Pancreas (tissue), 10 donors: ENCODE measurements at regions not wholly inside any gene's neighbourhood (a gene's known extent, or its start where the extent isn't known, plus 50 kb on each side); places are given as distances from the start of the nearest gene placed in this dataset.

Source experiments
- ATAC-seq, 4 donors: fragments of 200-7000 bp; cut with Tn5 transposase; one replicate each; pipeline versions ENCODE4 v1.8.0 to v1.9.1; 2020; ENCODE audit warnings: mild to moderate bottlenecking in 4 of 4, moderate library complexity in 4 of 4
- DNase-seq, 6 donors: peaks; one replicate each; pipeline ENCODE4 v3.0.0-alpha.2; 2020
- FAIRE-seq: peaks from 2 replicates; lab custom pipeline; 2012; peaks lifted over from hg19 to GRCh38; lab: Jason Lieb, UNC
- H3K27ac ChIP-seq, 4 donors: fragments of 200-600 bp; sonication (generic); 1 replicate in 3 of 4; 2 replicates in 1 of 4; pipeline versions ENCODE4 v1.5.0 to v1.8.0; 2020
- H3K27me3 ChIP-seq, 4 donors: fragments of 200-600 bp; one replicate each; pipeline ENCODE4 v1.8.0; 2021
- H3K36me3 ChIP-seq, 3 donors: fragments of 200-600 bp; sonication (generic) in 1 of 3; one replicate each; pipeline versions ENCODE4 v1.5.0 to v1.8.0; 2020 to 2021
- H3K4me1 ChIP-seq, 3 donors: fragments of 200-600 bp; one replicate each; pipeline ENCODE4 v1.8.0; 2021
- H3K4me3 ChIP-seq, 4 donors: fragments of 200-600 bp; sonication (generic) in 2 of 4; one replicate each; pipeline versions ENCODE4 v1.5.0 to v1.8.0; 2020 to 2021
- H3K9me3 ChIP-seq, 4 donors: fragments of 200-600 bp; one replicate each; pipeline ENCODE4 v1.8.0; 2021
- WGBS, 2 donors: extraction: QIAGEN DNeasy Blood & Tissue Kit; methylation state at CpG; one replicate each; pipeline ENCODE4 v1.1.7; 2013; 5-methylcytosine and 5-hydroxymethylcytosine counted together
- intact Hi-C, 3 donors: fragments of 100-400 bp; cut with DNase I; formaldehyde crosslinking; loops; one replicate each; pipeline versions ENCODE4 v1.11.1 to v1.14.2; 2022
- TF ChIP-seq, protein P1 (sequence below), 4 donors: fragments of 200-600 bp; sonication (generic) in 3 of 4; IDR thresholded peaks; one replicate each; pipeline versions ENCODE4 v1.5.0 to v1.8.0; 2021; ENCODE audit warnings: antibody characterized with exemption in 4 of 4
- donor health status: healthy with polysubstance abuse.
- donor health status: DM: no; HTN: no; CAD: no; lungs with moderate emphysema.
- donor health status: DM: no; HTN: no; CAD: no.
- donor health status: control.
- donor health status: control.
- donor health status: Bipolar disorder and iron deficiency.
- donor health status: DM: yes; HTN: yes; CAD: no.
- donor health status: DM: no; HTN: no; CAD: no.
- donor health status: DM: no; HTN: no; CAD: no.
- donor health status: DM: yes; HTN: yes; CAD: no.

DNA sequence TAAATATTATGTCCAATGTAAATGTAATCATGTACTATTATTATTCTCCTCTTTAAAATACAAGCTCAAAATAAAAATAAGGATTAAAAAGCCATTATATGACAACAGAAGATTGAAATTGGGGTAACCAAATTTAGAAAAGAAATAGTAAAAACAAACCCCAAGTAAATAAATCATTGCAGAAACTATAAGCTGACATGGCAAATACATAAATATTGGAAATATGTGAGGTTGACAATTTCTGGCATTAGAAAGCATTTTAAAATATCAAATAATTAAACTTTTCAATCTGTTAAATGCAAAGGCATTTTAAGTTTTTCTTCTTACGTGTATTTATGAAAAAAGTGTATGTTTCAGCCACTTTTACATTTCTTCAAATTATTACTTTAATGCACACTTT is 394.7 kb upstream of the DACH1 start:
- Histone ChIP-seq H3K4me3 (no peak overlapping the region), H3K9me3 (no peaks in the 10 kb centered on the region), H3K36me3 (no peaks in the 10 kb centered on the region), H3K27ac (no peak overlapping the region), H3K27me3 (no peaks in the 10 kb centered on the region), H3K4me1 (no peaks in the 10 kb centered on the region)
- DNase-seq (no peak), ATAC-seq (no peak), FAIRE-seq (no peak)
- 80 to 86% methylated on average over 1 of the region's 1 CpG for WGBS, 2 donors
- TF ChIP-seq, protein P1, sequence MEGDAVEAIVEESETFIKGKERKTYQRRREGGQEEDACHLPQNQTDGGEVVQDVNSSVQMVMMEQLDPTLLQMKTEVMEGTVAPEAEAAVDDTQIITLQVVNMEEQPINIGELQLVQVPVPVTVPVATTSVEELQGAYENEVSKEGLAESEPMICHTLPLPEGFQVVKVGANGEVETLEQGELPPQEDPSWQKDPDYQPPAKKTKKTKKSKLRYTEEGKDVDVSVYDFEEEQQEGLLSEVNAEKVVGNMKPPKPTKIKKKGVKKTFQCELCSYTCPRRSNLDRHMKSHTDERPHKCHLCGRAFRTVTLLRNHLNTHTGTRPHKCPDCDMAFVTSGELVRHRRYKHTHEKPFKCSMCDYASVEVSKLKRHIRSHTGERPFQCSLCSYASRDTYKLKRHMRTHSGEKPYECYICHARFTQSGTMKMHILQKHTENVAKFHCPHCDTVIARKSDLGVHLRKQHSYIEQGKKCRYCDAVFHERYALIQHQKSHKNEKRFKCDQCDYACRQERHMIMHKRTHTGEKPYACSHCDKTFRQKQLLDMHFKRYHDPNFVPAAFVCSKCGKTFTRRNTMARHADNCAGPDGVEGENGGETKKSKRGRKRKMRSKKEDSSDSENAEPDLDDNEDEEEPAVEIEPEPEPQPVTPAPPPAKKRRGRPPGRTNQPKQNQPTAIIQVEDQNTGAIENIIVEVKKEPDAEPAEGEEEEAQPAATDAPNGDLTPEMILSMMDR (IDR thresholded peaks at IDR 0.05) = no peak
- intact Hi-C loops = no loop called here

DNA sequence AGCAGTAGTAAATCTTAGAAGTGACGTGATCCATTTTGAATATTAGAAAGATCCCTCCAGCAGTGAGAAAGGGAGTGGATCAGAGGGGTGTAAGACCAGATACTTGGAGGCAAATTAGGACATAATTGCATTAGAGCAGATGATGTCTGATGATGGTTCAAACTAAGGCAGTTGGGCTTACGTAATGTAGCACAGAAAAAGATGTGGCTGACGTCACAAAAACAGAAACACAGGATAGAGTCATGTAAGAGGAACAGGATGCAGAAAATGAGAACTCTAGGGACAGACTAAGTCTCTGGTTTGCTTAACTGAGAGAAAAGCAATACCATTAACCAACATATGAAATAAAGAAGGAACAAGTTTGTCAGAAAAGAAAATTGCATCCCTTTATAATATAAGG is 392.5 kb upstream of the DACH1 start:
- WGBS, 2 donors = 37 to 44% methylated on average over 3 of the region's 3 CpGs
- DNase-seq = no peak
- no peaks in the 10 kb centered on the region for H3K36me3 ChIP-seq
- H3K4me1 ChIP-seq = no peaks in the 10 kb centered on the region
- TF ChIP-seq, protein P1 (IDR thresholded peaks at IDR 0.05) = no peak
- H3K27ac ChIP-seq = no peak overlapping the region
- no peaks in the 10 kb centered on the region for H3K27me3 ChIP-seq
- intact Hi-C loops = no loop called here
- ATAC-seq = no peak
- no peak overlapping the region for H3K4me3 ChIP-seq
- H3K9me3 ChIP-seq = no peaks in the 10 kb centered on the region
- FAIRE-seq = no peak

DNA sequence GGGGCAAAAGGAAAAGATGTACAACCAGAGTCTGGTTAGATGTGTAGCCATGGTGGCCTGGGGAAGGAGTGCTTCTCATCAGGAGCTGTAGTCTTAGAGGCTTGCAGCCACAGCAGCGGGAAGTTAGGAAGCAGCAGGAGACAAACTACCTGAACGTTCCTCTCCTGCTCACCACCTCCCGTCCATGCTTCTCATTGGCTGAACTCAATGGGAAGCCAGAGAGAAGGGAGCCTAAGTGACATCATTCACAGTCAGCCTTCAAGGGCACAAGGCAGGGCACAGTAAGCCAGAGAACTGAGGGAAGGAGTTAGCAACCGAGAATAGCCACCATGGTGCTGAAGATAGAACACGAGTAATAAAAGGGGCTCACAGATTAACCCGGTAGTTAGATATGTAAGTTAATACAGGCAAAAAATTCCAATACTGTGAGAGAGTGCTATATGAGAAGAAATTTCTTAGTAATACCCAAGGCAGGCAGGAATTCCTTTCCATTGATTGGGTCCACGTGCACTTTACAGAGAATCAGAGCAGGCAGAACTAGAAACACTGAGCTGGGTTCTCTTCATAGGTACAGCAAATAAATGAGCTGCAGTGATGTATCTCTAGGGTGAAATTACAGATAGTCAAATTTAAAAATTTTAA is 391.5 kb upstream of the DACH1 start:
- Histone ChIP-seq H3K4me1 (no peaks in the 10 kb centered on the region), H3K27ac (no peak overlapping the region), H3K36me3 (no peaks in the 10 kb centered on the region), H3K27me3 (no peaks in the 10 kb centered on the region), H3K9me3 (no peaks in the 10 kb centered on the region), H3K4me3 (no peak overlapping the region)
- intact Hi-C loops = no loop called here
- no peak for FAIRE-seq
- ATAC-seq = no peak
- WGBS, 2 donors = 59 to 60% methylated on average over 7 of the region's 7 CpGs
- TF ChIP-seq, protein P1 (IDR thresholded peaks at IDR 0.05) = no peak
- DNase-seq = no peak

DNA sequence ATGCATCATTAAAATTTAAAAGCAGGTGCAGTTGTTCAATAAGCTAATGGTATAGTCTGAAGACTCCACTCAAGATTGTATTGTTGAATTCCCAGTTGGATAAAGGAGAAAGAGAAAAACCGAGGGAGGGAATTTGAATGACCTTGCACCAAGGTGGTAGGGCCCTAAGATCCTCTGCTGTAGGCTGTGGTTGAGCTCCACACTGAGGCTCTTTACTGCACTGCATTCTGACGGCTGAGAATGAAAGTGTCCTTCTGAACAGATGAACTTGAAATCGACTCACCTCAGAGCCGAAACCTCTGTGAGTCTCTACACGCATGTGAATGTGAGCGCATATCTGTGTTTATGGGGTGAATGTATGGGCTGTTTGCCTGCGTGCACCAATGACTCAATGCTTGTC is 388.9 kb upstream of the DACH1 start:
- Histone ChIP-seq H3K36me3 (no peaks in the 10 kb centered on the region), H3K27me3 (no peaks in the 10 kb centered on the region), H3K27ac (no peak overlapping the region), H3K4me1 (no peaks in the 10 kb centered on the region), H3K4me3 (peak overlapping the region in 1 of 4 donors; percentile 13), H3K9me3 (no peaks in the 10 kb centered on the region)
- intact Hi-C loops = no loop called here
- FAIRE-seq (no peak), ATAC-seq (peak; percentile 73 to 97 (median 89)), DNase-seq (peak in 4 of 6 donors; percentile 4 to 41 (median 16))
- TF ChIP-seq, protein P1 (IDR thresholded peaks at IDR 0.05) = peak in 3 of 4 donors; percentile 5 to 40 (median 34)
- WGBS, 2 donors = 21% methylated on average over 7 of the region's 7 CpGs

DNA sequence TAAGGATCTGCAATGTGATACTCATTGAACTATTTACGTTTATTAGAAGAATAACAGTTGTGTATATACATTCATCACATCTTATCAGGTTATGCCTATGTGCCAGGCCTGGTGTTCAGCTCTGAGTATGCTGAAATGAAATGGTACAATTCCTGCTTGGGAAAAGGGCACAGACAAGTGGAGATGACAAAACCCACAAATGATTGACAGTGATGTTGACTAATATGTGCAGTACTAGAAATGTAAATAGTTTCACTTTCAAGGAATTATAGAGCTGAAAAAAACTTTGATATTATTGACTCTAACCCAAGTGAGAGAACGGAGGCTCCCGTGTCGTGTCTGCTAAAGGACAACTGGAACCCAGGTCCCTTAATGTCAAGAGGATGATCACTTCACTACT is 386.8 kb upstream of the DACH1 start:
- TF ChIP-seq, protein P1 (IDR thresholded peaks at IDR 0.05) = no peak
- FAIRE-seq (no peak), DNase-seq (no peak), ATAC-seq (no peak)
- Histone ChIP-seq H3K27ac (no peak overlapping the region), H3K4me3 (no peak overlapping the region), H3K9me3 (no peaks in the 10 kb centered on the region), H3K27me3 (no peaks in the 10 kb centered on the region), H3K4me1 (no peaks in the 10 kb centered on the region), H3K36me3 (no peaks in the 10 kb centered on the region)
- intact Hi-C loops = no loop called here
- WGBS, 2 donors = 62 to 63% methylated on average over 4 of the region's 4 CpGs
